Prostate gland (tissue), 2 donors: ENCODE measurements at regions not wholly inside any gene's neighbourhood (a gene's known extent, or its start where the extent isn't known, plus 50 kb on each side); places are given as distances from the start of the nearest gene placed in this dataset.

ENCODE experiments used
- DNase-seq: peaks from one replicate; pipeline ENCODE4 v3.0.0-alpha.2; 2019; ENCODE audit warnings: low spot score
- H3K27ac ChIP-seq, 2 donors: fragments of 200-600 bp; sonication (generic); 2 replicates each; pipeline ENCODE4 v1.5.1; 2017 to 2019
- H3K27me3 ChIP-seq: fragments of 200-600 bp; sonication (generic); replicated peaks from 2 replicates; pipeline ENCODE4 v1.5.1; 2019; ENCODE audit not compliant: insufficient read depth
- H3K36me3 ChIP-seq, 2 donors: fragments of 200-600 bp; sonication (generic); 1 replicate in 1 of 2; 2 replicates in 1 of 2; pipeline versions ENCODE4 v1.5.1 to v1.8.1; 2017 to 2019
- H3K4me1 ChIP-seq: fragments of 200-600 bp; sonication (generic); replicated peaks from 2 replicates; pipeline ENCODE4 v1.5.1; 2019
- H3K4me3 ChIP-seq, 2 donors: fragments of 200-600 bp; sonication (generic); 2 replicates each; pipeline ENCODE4 v1.5.1; 2017 to 2019
- H3K9me3 ChIP-seq: fragments of 200-600 bp; sonication (generic); 2 replicates; pipeline ENCODE4 v1.5.1; 2017
- CTCF ChIP-seq, 4 experiments: fragments of 200-600 bp in 2 of 4; fragments of 450-650 bp in 2 of 4; sonication (generic) in 2 of 4; IDR thresholded peaks; 1 replicate in 3 of 4; 2 replicates in 1 of 4; pipeline ENCODE4 v1.5.1; 2016 to 2019; ENCODE audit warnings: antibody characterized with exemption in 4 of 4, mild to moderate bottlenecking in 2 of 4, moderate library complexity in 2 of 4
- POLR2A ChIP-seq: fragments of 450-650 bp; IDR thresholded peaks from one replicate; pipeline ENCODE4 v1.6.1; 2016; ENCODE audit warnings: antibody characterized with exemption, mild to moderate bottlenecking
- POLR2AphosphoS5 ChIP-seq: sonication (generic); formaldehyde crosslinking; IDR thresholded peaks from one replicate; pipeline ENCODE4 v1.6.1; 2017; ENCODE audit warnings: antibody characterized with exemption
- WGBS: methylation state at CpG from one replicate; pipeline ENCODE4 v1.1.5; 2018; 5-methylcytosine and 5-hydroxymethylcytosine counted together
- intact Hi-C: fragments of 100-400 bp; cut with DNase I; formaldehyde crosslinking; loops from one replicate; pipeline ENCODE4 v1.14.2; 2022

- H3K27me3 ChIP-seq, result no peaks in the 10 kb centered on the region
- 96% methylated on average over 1 of the region's 1 CpG for WGBS
- no peaks in the 10 kb centered on the region for H3K36me3 ChIP-seq
- no peak overlapping the region for H3K27ac ChIP-seq
- H3K9me3 ChIP-seq, result no peaks in the 10 kb centered on the region
- H3K4me1 ChIP-seq, result no peaks in the 10 kb centered on the region
- TF ChIP-seq POLR2AphosphoS5 (no peak), CTCF (IDR thresholded peaks at IDR 0.05) (no peak), POLR2A (no peak)
- no peak for DNase-seq
- no peak overlapping the region for H3K4me3 ChIP-seq
- intact Hi-C loops, result no loop called here
These were observed 165.9 kb upstream of the SETBP1 start for GRCh38 chr18:44514766-44515165.

- H3K36me3 ChIP-seq, result no peaks in the 10 kb centered on the region
- H3K4me3 ChIP-seq, result no peak overlapping the region
- no peaks in the 10 kb centered on the region for H3K4me1 ChIP-seq
- no peaks in the 10 kb centered on the region for H3K9me3 ChIP-seq
- H3K27ac ChIP-seq, result no peak overlapping the region
- intact Hi-C loops, result no loop called here
- TF ChIP-seq POLR2A (no peak), POLR2AphosphoS5 (no peak), CTCF (IDR thresholded peaks at IDR 0.05) (no peak)
- WGBS, result 56% methylated on average over 1 of the region's 1 CpG
- no peak for DNase-seq
- H3K27me3 ChIP-seq, result no peaks in the 10 kb centered on the region
These were observed 164.2 kb upstream of the SETBP1 start for GRCh38 chr18:44516450-44516849.

GRCh38 chr18:44517136-44517535 is 163.6 kb upstream of the SETBP1 start:
- no peak overlapping the region for H3K27ac ChIP-seq
- DNase-seq, result no peak
- no peaks in the 10 kb centered on the region for H3K9me3 ChIP-seq
- H3K27me3 ChIP-seq, result no peaks in the 10 kb centered on the region
- H3K4me3 ChIP-seq, result no peak overlapping the region
- no peaks in the 10 kb centered on the region for H3K36me3 ChIP-seq
- H3K4me1 ChIP-seq, result no peaks in the 10 kb centered on the region
- intact Hi-C loops, result no loop called here
- TF ChIP-seq POLR2A (no peak), POLR2AphosphoS5 (no peak), CTCF (IDR thresholded peaks at IDR 0.05) (no peak)
- 74% methylated on average over 3 of the region's 3 CpGs for WGBS

GRCh38 chr18:44518091-44518615 is 162.5 kb upstream of the SETBP1 start:
- intact Hi-C loops, result no loop called here
- TF ChIP-seq POLR2A (no peak), POLR2AphosphoS5 (no peak), CTCF (IDR thresholded peaks at IDR 0.05) (no peak)
- no peaks in the 10 kb centered on the region for H3K9me3 ChIP-seq
- no peaks in the 10 kb centered on the region for H3K27me3 ChIP-seq
- H3K4me1 ChIP-seq, result no peaks in the 10 kb centered on the region
- no peak overlapping the region for H3K4me3 ChIP-seq
- no peaks in the 10 kb centered on the region for H3K36me3 ChIP-seq
- no peak for DNase-seq
- 43% methylated on average over 4 of the region's 4 CpGs for WGBS
- H3K27ac ChIP-seq, result no peak overlapping the region

- WGBS, result 76% methylated on average over 1 of the region's 1 CpG
- no peaks in the 10 kb centered on the region for H3K27me3 ChIP-seq
- H3K4me3 ChIP-seq, result no peak overlapping the region
- DNase-seq, result no peak
- no peak for TF ChIP-seq POLR2AphosphoS5
- no peaks in the 10 kb centered on the region for H3K36me3 ChIP-seq
- H3K4me1 ChIP-seq, result no peaks in the 10 kb centered on the region
- no peak overlapping the region for H3K27ac ChIP-seq
- H3K9me3 ChIP-seq, result no peaks in the 10 kb centered on the region
- intact Hi-C loops, result no loop called here
These were observed 162.0 kb upstream of the SETBP1 start for GRCh38 chr18:44518666-44519065.
